ENCODE measurements at regions not wholly inside any gene's neighbourhood (a gene's known extent, or its start where the extent isn't known, plus 50 kb on each side); places are given as distances from the start of the nearest gene placed in this dataset.

GRCh38 chr1:239833723-239834122, 258.0 kb upstream of the FMN2 start (continued):
- no peak for TF ChIP-seq ZEB2 (IDR thresholded peaks at IDR 0.05)

- Histone ChIP-seq H3K9me3 (replicated peaks; ENCODE audit: control insufficient read depth, insufficient read depth, low read depth, low read length) (no peaks in the 10 kb centered on the region), H3K9me1 (ENCODE audit: control insufficient read depth, insufficient read depth, low read length) (no peaks in the 10 kb centered on the region), H3K27me3 (ENCODE audit: control insufficient read depth in 2 of 2, insufficient read depth in 2 of 2, low read length in 2 of 2) (no peaks in the 10 kb centered on the region), H3K27ac (ENCODE audit: extremely low read depth, low read depth, low read length) (no peak overlapping the region), H3K4me2 (ENCODE audit: insufficient read depth, low read length) (no peak overlapping the region), H3K79me2 (ENCODE audit: control insufficient read depth, insufficient read depth, low read length) (no peaks in the 10 kb centered on the region), H3K9ac (ENCODE audit: insufficient read depth in 1 of 2, low read depth in 2 of 2, low read length in 2 of 2) (no peak overlapping the region), H3K36me3 (ENCODE audit: control insufficient read depth, insufficient read depth, low read length) (no peaks in the 10 kb centered on the region), H4K20me1 (replicated peaks; ENCODE audit: control insufficient read depth, insufficient read depth, low read length) (no peaks in the 10 kb centered on the region), H3K4me1 (replicated peaks in 1 of 2; ENCODE audit: control insufficient read depth in 2 of 2, insufficient read depth in 2 of 2, low read length in 2 of 2) (no peaks in the 10 kb centered on the region), H2AFZ (ENCODE audit: low read depth, low read length) (no peak overlapping the region), H3K4me3 (no peak overlapping the region)
- no peak for DNase-seq (ENCODE audit: extremely low read depth in 1 of 4, low spot score in 3 of 4)
- BruUV-seq (replicated peaks): no TSS peak
- intact Hi-C loops (cut with micrococcal nuclease) (no loop called here), in situ Hi-C loops (cut with MboI) (no loop called here)
- TF ChIP-seq ZBTB26 (CRISPR knock-in tag; IDR thresholded peaks at IDR 0.05) (no peak), JUND (IDR thresholded peaks at IDR 0.05; ENCODE audit: borderline replicate concordance, low read depth, low read length) (no peak), JUND (tag; IDR thresholded peaks at IDR 0.05; ENCODE audit: borderline replicate concordance, low read depth, low read length) (no peak), MAX (CRISPR knock-in tag; IDR thresholded peaks at IDR 0.05) (no peak), ZNF740 (CRISPR knock-in tag; IDR thresholded peaks at IDR 0.05) (no peak), ZNF740 (tag; IDR thresholded peaks at IDR 0.05) (no peak)
- ChIA-PET POLR2A (no interaction called here), CTCF (ENCODE audit: low intra/inter-chr PET ratio) (no interaction called here)
- no peak for FAIRE-seq
- no peak for ATAC-seq
- WGBS (ENCODE audit: insufficient coverage, low coverage, missing lambda C conversion rate): under 1% methylated on average over 7 of the region's 7 CpGs
These were observed 255.7 kb upstream of the FMN2 start for GRCh38 chr1:239835946-239836440.

Measured in K562 (cell line).